ENCODE measurements at regions not wholly inside any gene's neighbourhood (a gene's known extent, or its start where the extent isn't known, plus 50 kb on each side); places are given as distances from the start of the nearest gene placed in this dataset.

- DNase-seq (ENCODE audit: low read depth) = no peak
- no peak overlapping the region for H3K4me3 ChIP-seq (replicated peaks; ENCODE audit: low read depth, low read length)
- no peak for TF ChIP-seq CTCF (IDR thresholded peaks at IDR 0.05; ENCODE audit: low read length, missing control alignments)
Measured at GRCh38 chr6:40315060-40315459, 272.1 kb downstream of the LRFN2 start.

DNA sequence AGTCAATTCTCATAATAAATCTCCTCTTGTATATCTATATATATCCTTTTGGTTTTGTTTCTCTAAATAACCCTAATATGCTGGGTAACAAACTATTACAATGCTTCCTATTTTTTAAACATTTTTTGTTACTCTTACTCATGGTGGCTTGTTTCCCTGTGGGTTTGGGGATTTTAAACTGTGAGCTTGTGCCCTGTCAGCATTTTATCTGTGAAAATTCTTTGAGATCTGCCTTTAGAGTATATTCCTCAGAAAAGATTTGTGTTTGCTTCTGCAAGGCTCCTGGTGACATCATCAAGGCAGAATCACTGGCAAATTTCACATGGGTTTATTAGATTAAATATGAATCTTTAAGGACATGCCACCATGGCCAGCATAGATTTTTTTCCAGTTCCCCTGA lies 273.6 kb downstream of the LRFN2 start:
- H3K4me3 ChIP-seq (replicated peaks; ENCODE audit: low read depth, low read length) = no peak overlapping the region
- no peak for DNase-seq (ENCODE audit: low read depth)
- no peak for TF ChIP-seq CTCF (IDR thresholded peaks at IDR 0.05; ENCODE audit: low read length, missing control alignments)

GRCh38 chr6:40312213-40313015 lies 274.8 kb downstream of the LRFN2 start:
- no peak overlapping the region for H3K4me3 ChIP-seq (replicated peaks; ENCODE audit: low read depth, low read length)
- no peak for TF ChIP-seq CTCF (IDR thresholded peaks at IDR 0.05; ENCODE audit: low read length, missing control alignments)
- DNase-seq (ENCODE audit: low read depth) = no peak

GRCh38 chr6:40308533-40309306 lies 278.4 kb downstream of the LRFN2 start:
- TF ChIP-seq CTCF (IDR thresholded peaks at IDR 0.05; ENCODE audit: low read length, missing control alignments) = peak; percentile 95

DNA sequence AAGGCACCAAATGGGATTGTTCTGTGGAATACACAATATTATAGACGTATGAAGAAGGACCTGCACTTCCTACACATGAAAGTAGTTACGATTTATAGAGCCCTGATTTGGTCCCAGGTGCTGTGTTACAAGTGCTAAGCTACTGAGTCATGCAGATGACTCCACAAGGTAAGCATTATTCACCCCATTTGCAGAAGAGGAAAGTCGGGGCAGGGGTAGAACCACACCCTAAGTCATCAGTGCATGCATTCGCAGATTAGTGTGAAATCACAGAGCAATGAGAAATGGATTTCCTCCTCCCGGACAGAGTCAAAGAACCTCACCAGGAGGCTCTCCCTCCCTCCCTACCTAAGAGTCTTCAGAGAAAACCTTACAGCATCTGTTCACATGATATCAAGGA lies 279.5 kb downstream of the LRFN2 start:
- TF ChIP-seq CTCF (IDR thresholded peaks at IDR 0.05; ENCODE audit: low read length, missing control alignments) = no peak
- no peak overlapping the region for H3K4me3 ChIP-seq (replicated peaks; ENCODE audit: low read depth, low read length)
- DNase-seq (ENCODE audit: low read depth) = no peak

More at GRCh38 chr6:40308533-40309306, 278.4 kb downstream of the LRFN2 start:
- peak; percentile 49 for DNase-seq (ENCODE audit: low read depth)
- H3K4me3 ChIP-seq (replicated peaks; ENCODE audit: low read depth, low read length) = no peak overlapping the region

DNA sequence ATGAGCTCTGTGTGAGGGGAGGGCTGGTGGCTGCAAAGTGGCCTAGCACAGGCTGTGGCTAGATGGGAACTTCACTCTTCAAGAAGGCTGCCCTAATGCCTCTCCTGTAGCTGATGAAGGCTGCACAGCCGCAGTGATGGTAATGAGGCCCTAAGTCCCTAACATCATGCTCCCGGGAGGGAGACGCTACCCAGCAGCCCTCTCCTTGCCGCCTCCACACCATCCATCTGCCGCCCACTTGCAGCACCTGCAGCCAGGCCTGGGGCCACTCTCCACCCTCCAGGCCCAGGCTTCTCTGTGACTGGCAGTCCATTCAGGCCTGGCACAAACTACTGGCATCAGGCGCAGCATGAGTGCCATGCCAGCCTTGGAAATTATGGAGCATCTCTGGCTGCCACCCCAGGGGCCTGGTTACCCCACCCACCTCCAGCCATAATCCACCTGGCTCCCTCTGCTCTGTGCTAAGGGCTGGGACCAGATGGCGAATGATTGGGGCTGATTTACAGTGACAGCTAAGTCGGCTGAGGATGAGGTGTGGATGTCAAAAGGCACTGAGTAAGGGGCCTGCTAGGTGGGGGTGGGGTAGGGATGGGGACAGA lies 284.2 kb downstream of the LRFN2 start:
- no peak for DNase-seq (ENCODE audit: low read depth)
- TF ChIP-seq CTCF (IDR thresholded peaks at IDR 0.05; ENCODE audit: low read length, missing control alignments) = no peak
- no peak overlapping the region for H3K4me3 ChIP-seq (replicated peaks; ENCODE audit: low read depth, low read length)
